Prostate gland (tissue), 2 donors: ENCODE measurements at regions not wholly inside any gene's neighbourhood (a gene's known extent, or its start where the extent isn't known, plus 50 kb on each side); places are given as distances from the start of the nearest gene placed in this dataset.

Experiments used
- POLR2A ChIP-seq: fragments of 450-650 bp; IDR thresholded peaks from one replicate; pipeline ENCODE4 v1.6.1; 2016; ENCODE audit warnings: antibody characterized with exemption, mild to moderate bottlenecking
- TF ChIP-seq, protein P1 (sequence below), 4 experiments: fragments of 200-600 bp in 2 of 4; fragments of 450-650 bp in 2 of 4; sonication (generic) in 2 of 4; IDR thresholded peaks; 1 replicate in 3 of 4; 2 replicates in 1 of 4; pipeline ENCODE4 v1.5.1; 2016 to 2019; ENCODE audit warnings: antibody characterized with exemption in 4 of 4, mild to moderate bottlenecking in 2 of 4, moderate library complexity in 2 of 4

DNA sequence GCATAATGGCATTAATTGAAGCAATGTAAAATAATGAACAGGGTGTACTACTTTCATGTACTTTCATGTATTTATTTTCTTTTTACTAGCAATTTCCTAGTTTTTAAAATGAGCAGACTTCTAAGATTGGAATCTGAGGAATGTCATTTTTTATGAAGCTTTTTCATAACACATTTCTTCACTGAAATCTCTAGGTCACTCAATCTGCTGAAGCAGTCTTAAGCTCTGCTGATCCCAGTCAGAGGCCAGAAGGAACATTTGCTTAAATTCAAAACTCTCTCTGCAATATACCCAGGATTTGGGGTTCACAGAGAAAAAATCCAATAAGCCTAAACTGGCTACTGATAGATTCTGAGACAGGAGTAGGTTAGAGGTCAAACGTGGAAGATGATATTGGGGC lies 73.6 kb upstream of the CNTN1 start:
- no peak for TF ChIP-seq POLR2A
- TF ChIP-seq, protein P1, sequence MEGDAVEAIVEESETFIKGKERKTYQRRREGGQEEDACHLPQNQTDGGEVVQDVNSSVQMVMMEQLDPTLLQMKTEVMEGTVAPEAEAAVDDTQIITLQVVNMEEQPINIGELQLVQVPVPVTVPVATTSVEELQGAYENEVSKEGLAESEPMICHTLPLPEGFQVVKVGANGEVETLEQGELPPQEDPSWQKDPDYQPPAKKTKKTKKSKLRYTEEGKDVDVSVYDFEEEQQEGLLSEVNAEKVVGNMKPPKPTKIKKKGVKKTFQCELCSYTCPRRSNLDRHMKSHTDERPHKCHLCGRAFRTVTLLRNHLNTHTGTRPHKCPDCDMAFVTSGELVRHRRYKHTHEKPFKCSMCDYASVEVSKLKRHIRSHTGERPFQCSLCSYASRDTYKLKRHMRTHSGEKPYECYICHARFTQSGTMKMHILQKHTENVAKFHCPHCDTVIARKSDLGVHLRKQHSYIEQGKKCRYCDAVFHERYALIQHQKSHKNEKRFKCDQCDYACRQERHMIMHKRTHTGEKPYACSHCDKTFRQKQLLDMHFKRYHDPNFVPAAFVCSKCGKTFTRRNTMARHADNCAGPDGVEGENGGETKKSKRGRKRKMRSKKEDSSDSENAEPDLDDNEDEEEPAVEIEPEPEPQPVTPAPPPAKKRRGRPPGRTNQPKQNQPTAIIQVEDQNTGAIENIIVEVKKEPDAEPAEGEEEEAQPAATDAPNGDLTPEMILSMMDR (IDR thresholded peaks at IDR 0.05): no peak
